MM.1S (cell line): ENCODE measurements at regions not wholly inside any gene's neighbourhood (a gene's known extent, or its start where the extent isn't known, plus 50 kb on each side); places are given as distances from the start of the nearest gene placed in this dataset.
A peak's percentile ranks its signal among the peaks of the same experiment; 100 is the strongest.

Source experiments
- DNase-seq: peaks from one replicate; pipeline ENCODE4 v3.0.0-alpha.2; 2015
- H2AFZ ChIP-seq: fragments of 300-600 bp; sonication (generic); 2 replicates; pipeline ENCODE4 v1.6.0; 2016; ENCODE audit warnings: antibody characterized with exemption, low read length
- H3F3A ChIP-seq: fragments of 300-600 bp; sonication (generic); 2 replicates; pipeline ENCODE4 v1.6.1; 2016; ENCODE audit warnings: mild to moderate bottlenecking, antibody characterized with exemption, low read length, moderate library complexity, mixed read lengths; ENCODE audit not compliant: insufficient read depth
- H3K27ac ChIP-seq: fragments of 300-600 bp; sonication (generic); 2 replicates; pipeline ENCODE4 v1.5.1; 2016; ENCODE audit warnings: mild to moderate bottlenecking, low read length
- H3K27me3 ChIP-seq: fragments of 300-600 bp; sonication (generic); replicated peaks from 2 replicates; pipeline ENCODE4 v1.6.0; 2016; ENCODE audit warnings: low read length; ENCODE audit not compliant: insufficient read depth
- H3K36me3 ChIP-seq: fragments of 300-600 bp; sonication (generic); replicated peaks from 2 replicates; pipeline ENCODE4 v1.6.1; 2016; ENCODE audit warnings: mild to moderate bottlenecking, low read length, mixed read lengths; ENCODE audit not compliant: insufficient read depth
- H3K4me1 ChIP-seq: fragments of 300-600 bp; sonication (generic); 2 replicates; pipeline ENCODE4 v1.6.1; 2016; ENCODE audit warnings: low read length, mixed read lengths
- H3K4me2 ChIP-seq: fragments of 300-600 bp; sonication (generic); 2 replicates; pipeline ENCODE4 v1.6.0; 2016; ENCODE audit warnings: low read depth, low read length
- H3K4me3 ChIP-seq: fragments of 300-600 bp; sonication (generic); 2 replicates; pipeline ENCODE4 v1.5.1; 2016; ENCODE audit warnings: low read length, mixed read lengths
- H3K79me2 ChIP-seq: fragments of 300-600 bp; sonication (generic); 2 replicates; pipeline ENCODE4 v1.6.1; 2016; ENCODE audit warnings: mixed run types, low read length, mixed read lengths
- H3K9ac ChIP-seq: fragments of 300-600 bp; sonication (generic); 2 replicates; pipeline ENCODE4 v1.6.1; 2016; ENCODE audit warnings: low read length, mixed read lengths
- H3K9me2 ChIP-seq: fragments of 300-600 bp; sonication (generic); replicated peaks from 2 replicates; pipeline ENCODE4 v1.6.1; 2016; ENCODE audit warnings: mild to moderate bottlenecking, low read length, mixed read lengths; ENCODE audit not compliant: insufficient read depth
- H3K9me3 ChIP-seq: fragments of 300-600 bp; sonication (generic); replicated peaks from 2 replicates; pipeline ENCODE4 v1.6.1; 2016; ENCODE audit warnings: mild to moderate bottlenecking, low read length, mixed read lengths; ENCODE audit not compliant: insufficient read depth
- H4K20me1 ChIP-seq: fragments of 300-600 bp; sonication (generic); 2 replicates; pipeline ENCODE4 v1.6.1; 2016; ENCODE audit warnings: mild to moderate bottlenecking, low read length, moderate library complexity, mixed read lengths; ENCODE audit not compliant: insufficient read depth
- EZH2 ChIP-seq: fragments of 300-600 bp; sonication (generic); optimal IDR thresholded peaks from 2 replicates; pipeline ENCODE3; 2017; ENCODE audit warnings: low read depth, mild to moderate bottlenecking, antibody characterized with exemption, low read length, mixed read lengths
- EZH2phosphoT487 ChIP-seq: fragments of 300-600 bp; sonication (generic); IDR thresholded peaks from 2 replicates; pipeline ENCODE4 v1.6.1; 2018; ENCODE audit warnings: antibody characterized with exemption, low read length
- TF ChIP-seq, protein P1 (sequence below): fragments of 300-600 bp; sonication (generic); IDR thresholded peaks from 2 replicates; pipeline ENCODE4 v1.5.1; 2016; ENCODE audit warnings: antibody characterized with exemption, low read length, mixed read lengths

DNA sequence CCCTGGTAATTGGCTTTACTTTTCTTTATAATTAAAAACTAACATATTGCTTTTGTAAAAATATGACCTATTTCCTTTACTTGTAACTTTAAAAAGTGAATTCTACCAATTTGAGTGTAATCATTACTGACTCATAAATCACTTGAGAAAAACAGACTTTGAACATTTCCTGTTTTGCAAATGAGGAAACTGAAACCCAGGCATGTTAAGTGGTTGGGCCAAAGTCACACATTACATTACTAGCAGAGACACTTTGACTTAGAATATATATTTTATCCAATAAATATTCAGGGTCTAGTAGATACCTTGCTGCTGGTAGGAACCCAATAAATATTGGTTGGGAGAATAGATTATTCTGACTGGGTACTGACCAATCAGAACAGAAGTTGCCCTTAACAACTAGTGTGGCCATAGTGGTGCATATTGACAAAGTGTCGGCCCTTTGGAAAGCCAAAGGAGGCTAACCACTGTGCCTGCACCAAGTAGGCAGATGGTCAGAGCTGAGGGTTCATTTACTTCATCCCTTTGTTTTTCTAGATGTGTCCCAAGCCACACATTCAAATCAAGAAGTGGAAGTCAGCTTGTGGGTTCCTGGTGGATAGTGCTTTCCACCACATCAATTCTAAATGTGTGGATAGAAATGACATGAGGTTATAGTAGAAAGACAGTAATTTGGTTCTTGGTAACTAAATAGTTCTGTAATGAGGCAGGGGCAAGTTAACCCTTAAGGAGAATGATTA, 365.1 kb upstream of the RIOK2 start:
- TF ChIP-seq EZH2 (no peak), EZH2phosphoT487 (no peak)
- TF ChIP-seq, protein P1, sequence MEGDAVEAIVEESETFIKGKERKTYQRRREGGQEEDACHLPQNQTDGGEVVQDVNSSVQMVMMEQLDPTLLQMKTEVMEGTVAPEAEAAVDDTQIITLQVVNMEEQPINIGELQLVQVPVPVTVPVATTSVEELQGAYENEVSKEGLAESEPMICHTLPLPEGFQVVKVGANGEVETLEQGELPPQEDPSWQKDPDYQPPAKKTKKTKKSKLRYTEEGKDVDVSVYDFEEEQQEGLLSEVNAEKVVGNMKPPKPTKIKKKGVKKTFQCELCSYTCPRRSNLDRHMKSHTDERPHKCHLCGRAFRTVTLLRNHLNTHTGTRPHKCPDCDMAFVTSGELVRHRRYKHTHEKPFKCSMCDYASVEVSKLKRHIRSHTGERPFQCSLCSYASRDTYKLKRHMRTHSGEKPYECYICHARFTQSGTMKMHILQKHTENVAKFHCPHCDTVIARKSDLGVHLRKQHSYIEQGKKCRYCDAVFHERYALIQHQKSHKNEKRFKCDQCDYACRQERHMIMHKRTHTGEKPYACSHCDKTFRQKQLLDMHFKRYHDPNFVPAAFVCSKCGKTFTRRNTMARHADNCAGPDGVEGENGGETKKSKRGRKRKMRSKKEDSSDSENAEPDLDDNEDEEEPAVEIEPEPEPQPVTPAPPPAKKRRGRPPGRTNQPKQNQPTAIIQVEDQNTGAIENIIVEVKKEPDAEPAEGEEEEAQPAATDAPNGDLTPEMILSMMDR: no peak
- DNase-seq: peak; percentile 47
- Histone ChIP-seq H3K4me1 (peaks cover 9% of the 10 kb centered on the region; the same call in 1 of the 2 replicates), H3K27me3 (no peaks in the 10 kb centered on the region), H3K4me3 (no peak overlapping the region), H3K27ac (no peak overlapping the region), H3K79me2 (no peaks in the 10 kb centered on the region), H3K36me3 (no peaks in the 10 kb centered on the region), H3K4me2 (no peak overlapping the region), H4K20me1 (no peaks in the 10 kb centered on the region), H3F3A (no peaks in the 10 kb centered on the region), H2AFZ (no peak overlapping the region), H3K9ac (no peak overlapping the region), H3K9me3 (no peaks in the 10 kb centered on the region), H3K9me2 (no peaks in the 10 kb centered on the region)

DNA sequence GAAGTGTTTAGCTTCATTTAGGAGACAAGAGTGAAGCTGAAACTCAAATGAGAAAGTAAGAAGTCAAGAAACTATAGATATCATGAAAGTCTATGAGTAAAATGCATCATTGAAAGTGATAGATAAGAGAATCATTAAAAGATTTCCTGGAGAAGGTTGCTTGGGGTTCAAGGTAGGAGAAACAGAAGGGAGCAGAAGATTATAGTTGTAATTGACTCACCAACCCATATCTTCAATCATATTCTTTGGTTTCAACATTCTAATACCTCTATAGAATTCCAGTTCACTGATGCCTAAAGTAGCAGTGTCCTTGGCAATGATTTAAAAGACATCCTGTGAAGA, 365.7 kb upstream of the RIOK2 start:
- Histone ChIP-seq H2AFZ (no peak overlapping the region), H3K4me2 (no peak overlapping the region), H3K27ac (no peak overlapping the region), H3F3A (no peaks in the 10 kb centered on the region), H4K20me1 (no peaks in the 10 kb centered on the region), H3K9ac (no peak overlapping the region), H3K79me2 (no peaks in the 10 kb centered on the region), H3K27me3 (no peaks in the 10 kb centered on the region), H3K4me3 (no peak overlapping the region), H3K9me2 (no peaks in the 10 kb centered on the region), H3K9me3 (no peaks in the 10 kb centered on the region), H3K36me3 (no peaks in the 10 kb centered on the region), H3K4me1 (peaks cover 9% of the 10 kb centered on the region; the same call in 1 of the 2 replicates)
- TF ChIP-seq, protein P1: no peak
- TF ChIP-seq EZH2phosphoT487 (no peak), EZH2 (no peak)
- no peak for DNase-seq

GRCh38 chr5:97549496-97549895, 366.4 kb upstream of the RIOK2 start:
- H4K20me1 ChIP-seq: no peaks in the 10 kb centered on the region
- no peaks in the 10 kb centered on the region for H3F3A ChIP-seq
- H2AFZ ChIP-seq: no peak overlapping the region
- no peaks in the 10 kb centered on the region for H3K9me3 ChIP-seq
- peaks cover 9% of the 10 kb centered on the region; the same call in 1 of the 2 replicates for H3K4me1 ChIP-seq
- H3K4me2 ChIP-seq: no peak overlapping the region
- no peaks in the 10 kb centered on the region for H3K36me3 ChIP-seq
- DNase-seq: no peak
- TF ChIP-seq, protein P1: no peak
- no peak for TF ChIP-seq EZH2
- no peak for TF ChIP-seq EZH2phosphoT487
- H3K79me2 ChIP-seq: no peaks in the 10 kb centered on the region
- H3K9ac ChIP-seq: no peak overlapping the region
- no peaks in the 10 kb centered on the region for H3K27me3 ChIP-seq
- H3K4me3 ChIP-seq: no peak overlapping the region
- no peak overlapping the region for H3K27ac ChIP-seq
- no peaks in the 10 kb centered on the region for H3K9me2 ChIP-seq
